H1 (cell line): ENCODE measurements at regions not wholly inside any gene's neighbourhood (a gene's known extent, or its start where the extent isn't known, plus 50 kb on each side); places are given as distances from the start of the nearest gene placed in this dataset.

Experiments used
- BRCA1 ChIP-seq: IDR thresholded peaks from 2 replicates; pipeline ENCODE4 v1.6.1; 2012; ENCODE audit warnings: low read depth, low read length, improper control_type of control experiment
- CHD1 ChIP-seq: IDR thresholded peaks from 2 replicates; pipeline ENCODE4 v1.6.1; 2012; ENCODE audit warnings: low read depth, low read length, improper control_type of control experiment
- CREB1 ChIP-seq: IDR thresholded peaks from 2 replicates; pipeline ENCODE4 v1.6.1; 2012; ENCODE audit warnings: inconsistent platforms
- EP300 ChIP-seq, 2 experiments: IDR thresholded peaks; 1 replicate in 1 of 2; 2 replicates in 1 of 2; pipeline ENCODE4 v1.6.1; 2011 to 2012; ENCODE audit warnings: low read depth in 2 of 2, low read length in 2 of 2, mild to moderate bottlenecking in 2 of 2, borderline replicate concordance in 1 of 2, inconsistent platforms in 1 of 2, moderate library complexity in 1 of 2
- EZH2 ChIP-seq: fragments of 200-600 bp; sonication (generic); IDR thresholded peaks from 2 replicates; pipeline ENCODE4 v1.7.1; 2012; ENCODE audit warnings: low read depth, mild to moderate bottlenecking, moderate library complexity, low read length, inconsistent platforms; ENCODE audit not compliant: severe bottlenecking
- MAFK ChIP-seq: IDR thresholded peaks from 2 replicates; pipeline ENCODE4 v1.6.1; 2012; ENCODE audit warnings: low read depth, mild to moderate bottlenecking, improper control_type of control experiment, low read length
- POLR2A ChIP-seq, 2 experiments: IDR thresholded peaks; 1 replicate in 1 of 2; 2 replicates in 1 of 2; pipeline ENCODE4 v1.6.1; 2011; ENCODE audit warnings: low read depth in 2 of 2, low read length in 2 of 2, mild to moderate bottlenecking in 2 of 2; ENCODE audit errors: control extremely low read depth in 1 of 2
- POLR2AphosphoS5 ChIP-seq: IDR thresholded peaks from 2 replicates; pipeline ENCODE4 v1.6.1; 2011; ENCODE audit warnings: low read depth, low read length
- RFX5 ChIP-seq: IDR thresholded peaks from 2 replicates; pipeline ENCODE4 v1.6.1; 2011; ENCODE audit warnings: low read depth, low read length, improper control_type of control experiment, borderline replicate concordance
- SP2 ChIP-seq: IDR thresholded peaks from 2 replicates; pipeline ENCODE4 v1.6.1; 2012; ENCODE audit warnings: mild to moderate bottlenecking, low read length, inconsistent platforms
- ZNF274 ChIP-seq: IDR thresholded peaks from 2 replicates; pipeline ENCODE4 v1.7.0; 2012; ENCODE audit warnings: low read length, borderline replicate concordance; ENCODE audit errors: extremely low read depth
- TF ChIP-seq, protein P1 (sequence below), 3 experiments: IDR thresholded peaks; 1 replicate in 2 of 3; 2 replicates in 1 of 3; pipeline versions ENCODE4 v1.5.1 to v1.6.1; 2011; ENCODE audit warnings: low read length in 3 of 3, mild to moderate bottlenecking in 3 of 3, inconsistent platforms in 2 of 3, low read depth in 1 of 3, moderate library complexity in 1 of 3; ENCODE audit not compliant: insufficient read depth in 1 of 3; ENCODE audit errors: control extremely low read depth in 1 of 3

- no peak for TF ChIP-seq CREB1
- TF ChIP-seq, protein P1, sequence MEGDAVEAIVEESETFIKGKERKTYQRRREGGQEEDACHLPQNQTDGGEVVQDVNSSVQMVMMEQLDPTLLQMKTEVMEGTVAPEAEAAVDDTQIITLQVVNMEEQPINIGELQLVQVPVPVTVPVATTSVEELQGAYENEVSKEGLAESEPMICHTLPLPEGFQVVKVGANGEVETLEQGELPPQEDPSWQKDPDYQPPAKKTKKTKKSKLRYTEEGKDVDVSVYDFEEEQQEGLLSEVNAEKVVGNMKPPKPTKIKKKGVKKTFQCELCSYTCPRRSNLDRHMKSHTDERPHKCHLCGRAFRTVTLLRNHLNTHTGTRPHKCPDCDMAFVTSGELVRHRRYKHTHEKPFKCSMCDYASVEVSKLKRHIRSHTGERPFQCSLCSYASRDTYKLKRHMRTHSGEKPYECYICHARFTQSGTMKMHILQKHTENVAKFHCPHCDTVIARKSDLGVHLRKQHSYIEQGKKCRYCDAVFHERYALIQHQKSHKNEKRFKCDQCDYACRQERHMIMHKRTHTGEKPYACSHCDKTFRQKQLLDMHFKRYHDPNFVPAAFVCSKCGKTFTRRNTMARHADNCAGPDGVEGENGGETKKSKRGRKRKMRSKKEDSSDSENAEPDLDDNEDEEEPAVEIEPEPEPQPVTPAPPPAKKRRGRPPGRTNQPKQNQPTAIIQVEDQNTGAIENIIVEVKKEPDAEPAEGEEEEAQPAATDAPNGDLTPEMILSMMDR (IDR thresholded peaks at IDR 0.05; ENCODE audit: control extremely low read depth in 1 of 3, insufficient read depth in 1 of 3, low read depth in 1 of 3, low read length in 3 of 3): no peak
- TF ChIP-seq RFX5: no peak
- no peak for TF ChIP-seq EZH2
- TF ChIP-seq POLR2AphosphoS5: no peak
- no peak for TF ChIP-seq EP300 (IDR thresholded peaks at IDR 0.05; ENCODE audit: borderline replicate concordance in 1 of 2, low read depth in 2 of 2, low read length in 2 of 2)
- no peak for TF ChIP-seq CHD1
- no peak for TF ChIP-seq ZNF274
- no peak for TF ChIP-seq SP2
- no peak for TF ChIP-seq BRCA1
- TF ChIP-seq MAFK: no peak
- TF ChIP-seq POLR2A (IDR thresholded peaks at IDR 0.05; ENCODE audit: control extremely low read depth in 1 of 2, low read depth in 2 of 2, low read length in 2 of 2): no peak
Measured at GRCh38 chr5:104843822-104844221, 1281.2 kb upstream of the NUDT12 start.
